ENCODE measurements at regions not wholly inside any gene's neighbourhood (a gene's known extent, or its start where the extent isn't known, plus 50 kb on each side); places are given as distances from the start of the nearest gene placed in this dataset.

GRCh38 chr19:34104096-34104495 lies 68.2 kb upstream of the LSM14A start:
- DNase-seq (ENCODE audit: low read depth in 2 of 3, low spot score in 2 of 3): no peak

- no peak for DNase-seq (ENCODE audit: low read depth in 2 of 3, low spot score in 2 of 3)
Measured at GRCh38 chr19:34104557-34104956, 67.7 kb upstream of the LSM14A start.

- no peak for DNase-seq (ENCODE audit: low read depth in 2 of 3, low spot score in 2 of 3)
Measured at GRCh38 chr19:34109596-34109995, 62.7 kb upstream of the LSM14A start.

GRCh38 chr19:34118879-34119748 lies 53.2 kb upstream of the LSM14A start:
- DNase-seq (ENCODE audit: low read depth in 2 of 3, low spot score in 2 of 3): no peak

GRCh38 chr19:34120141-34120540 lies 52.2 kb upstream of the LSM14A start:
- no peak for DNase-seq (ENCODE audit: low read depth in 2 of 3, low spot score in 2 of 3)

GRCh38 chr19:34120846-34121639 lies 51.3 kb upstream of the LSM14A start:
- no peak for DNase-seq (ENCODE audit: low read depth in 2 of 3, low spot score in 2 of 3)
